DMS114 treated with DMSO at 0.1 percent for 48 hours (cell line): ENCODE measurements at regions not wholly inside any gene's neighbourhood (a gene's known extent, or its start where the extent isn't known, plus 50 kb on each side); places are given as distances from the start of the nearest gene placed in this dataset.

Source experiments
- DNase-seq: peaks from one replicate; lab custom pipeline; 2025; ENCODE audit not compliant: unreplicated experiment; lab: John Stamatoyannopoulos, UW

GRCh38 chr18:26705757-26706156 lies 157.4 kb upstream of the KCTD1 start:
- no peak for DNase-seq

GRCh38 chr18:26703170-26703930 lies 155.0 kb upstream of the KCTD1 start:
- DNase-seq, result no peak

GRCh38 chr18:26702086-26702485 lies 153.7 kb upstream of the KCTD1 start:
- DNase-seq, result no peak

GRCh38 chr18:26700728-26701127 lies 152.4 kb upstream of the KCTD1 start:
- DNase-seq, result no peak

- DNase-seq, result no peak
These were observed 151.8 kb upstream of the KCTD1 start for GRCh38 chr18:26700201-26700600.

- DNase-seq, result no peak
These were observed 149.0 kb upstream of the KCTD1 start for GRCh38 chr18:26697186-26697884.

GRCh38 chr18:26696786-26697185 lies 148.4 kb upstream of the KCTD1 start:
- DNase-seq, result no peak

GRCh38 chr18:26696308-26696707 lies 148.0 kb upstream of the KCTD1 start:
- no peak for DNase-seq

- DNase-seq, result no peak
These were observed 141.0 kb upstream of the KCTD1 start for GRCh38 chr18:26689226-26689879.

GRCh38 chr18:26686532-26686931 lies 138.2 kb upstream of the KCTD1 start:
- no peak for DNase-seq

- no peak for DNase-seq
These were observed 137.2 kb upstream of the KCTD1 start for GRCh38 chr18:26685438-26686157.

GRCh38 chr18:26677957-26678356 lies 129.6 kb upstream of the KCTD1 start:
- no peak for DNase-seq

- no peak for DNase-seq
These were observed 118.7 kb upstream of the KCTD1 start for GRCh38 chr18:26667046-26667445.

- no peak for DNase-seq
These were observed 114.6 kb upstream of the KCTD1 start for GRCh38 chr18:26662996-26663395.

- DNase-seq, result no peak
These were observed 109.6 kb upstream of the KCTD1 start for GRCh38 chr18:26657631-26658581.

GRCh38 chr18:26656944-26657536 lies 108.7 kb upstream of the KCTD1 start:
- peak; percentile 32 for DNase-seq

- no peak for DNase-seq
These were observed 108.1 kb upstream of the KCTD1 start for GRCh38 chr18:26656431-26656943.

- DNase-seq, result peak; percentile 15
These were observed 107.4 kb upstream of the KCTD1 start for GRCh38 chr18:26655525-26656430.
